Esophagus squamous epithelium (tissue), 4 donors: ENCODE measurements at regions not wholly inside any gene's neighbourhood (a gene's known extent, or its start where the extent isn't known, plus 50 kb on each side); places are given as distances from the start of the nearest gene placed in this dataset.

ENCODE experiments used
- POLR2A ChIP-seq, 4 donors: fragments of 450-650 bp; IDR thresholded peaks; one replicate each; pipeline ENCODE4 v1.6.1; 2017; ENCODE audit warnings: antibody characterized with exemption in 4 of 4, mild to moderate bottlenecking in 4 of 4, moderate library complexity in 3 of 4
- TF ChIP-seq, protein P1 (sequence below), 6 experiments: fragments of 450-650 bp in 4 of 6; fragments of 200-600 bp in 2 of 6; sonication (generic) in 2 of 6; IDR thresholded peaks; one replicate each; pipeline ENCODE4 v1.5.1; 2016 to 2019; ENCODE audit warnings: antibody characterized with exemption in 6 of 6, mild to moderate bottlenecking in 4 of 6, moderate library complexity in 4 of 6

DNA sequence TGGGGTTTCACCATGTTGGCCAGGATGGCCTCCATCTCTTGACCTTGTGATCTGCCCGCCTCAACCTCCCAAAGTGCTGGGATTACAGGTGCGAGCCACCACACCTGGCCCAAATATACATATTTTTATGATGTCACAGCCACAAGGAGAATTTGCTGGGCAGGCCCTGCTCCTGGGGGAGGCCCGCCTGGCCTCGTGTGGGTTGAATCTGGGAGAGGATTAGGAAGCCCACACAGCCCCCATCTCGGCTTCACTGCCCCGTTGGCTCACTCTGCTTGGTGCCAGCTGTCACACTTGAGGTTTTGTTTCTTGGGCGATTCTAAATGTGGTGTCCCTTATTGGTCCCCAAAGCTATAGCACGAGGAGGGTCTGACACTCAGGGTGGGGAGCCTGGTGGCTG is 335.7 kb upstream of the AJAP1 start:
- TF ChIP-seq, protein P1, sequence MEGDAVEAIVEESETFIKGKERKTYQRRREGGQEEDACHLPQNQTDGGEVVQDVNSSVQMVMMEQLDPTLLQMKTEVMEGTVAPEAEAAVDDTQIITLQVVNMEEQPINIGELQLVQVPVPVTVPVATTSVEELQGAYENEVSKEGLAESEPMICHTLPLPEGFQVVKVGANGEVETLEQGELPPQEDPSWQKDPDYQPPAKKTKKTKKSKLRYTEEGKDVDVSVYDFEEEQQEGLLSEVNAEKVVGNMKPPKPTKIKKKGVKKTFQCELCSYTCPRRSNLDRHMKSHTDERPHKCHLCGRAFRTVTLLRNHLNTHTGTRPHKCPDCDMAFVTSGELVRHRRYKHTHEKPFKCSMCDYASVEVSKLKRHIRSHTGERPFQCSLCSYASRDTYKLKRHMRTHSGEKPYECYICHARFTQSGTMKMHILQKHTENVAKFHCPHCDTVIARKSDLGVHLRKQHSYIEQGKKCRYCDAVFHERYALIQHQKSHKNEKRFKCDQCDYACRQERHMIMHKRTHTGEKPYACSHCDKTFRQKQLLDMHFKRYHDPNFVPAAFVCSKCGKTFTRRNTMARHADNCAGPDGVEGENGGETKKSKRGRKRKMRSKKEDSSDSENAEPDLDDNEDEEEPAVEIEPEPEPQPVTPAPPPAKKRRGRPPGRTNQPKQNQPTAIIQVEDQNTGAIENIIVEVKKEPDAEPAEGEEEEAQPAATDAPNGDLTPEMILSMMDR (IDR thresholded peaks at IDR 0.05): no peak
- TF ChIP-seq POLR2A (IDR thresholded peaks at IDR 0.05): no peak
